ENCODE measurements at regions not wholly inside any gene's neighbourhood (a gene's known extent, or its start where the extent isn't known, plus 50 kb on each side); places are given as distances from the start of the nearest gene placed in this dataset.

GRCh38 chr3:18657858-18658820 is 233.0 kb upstream of the SATB1 start:
- Histone ChIP-seq H3K27me3 (ENCODE audit: insufficient read depth, low read depth, severe bottlenecking) (no peaks in the 10 kb centered on the region), H3K36me3 (no peaks in the 10 kb centered on the region), H3K9me3 (ENCODE audit: severe bottlenecking) (no peaks in the 10 kb centered on the region), H3K27ac (no peak overlapping the region), H3K4me3 (ENCODE audit: low read depth, low read length) (no peak overlapping the region)
- TF ChIP-seq CTCF (IDR thresholded peaks at IDR 0.05; ENCODE audit: low read depth, low read length), result no peak
- peak; percentile 9 for DNase-seq

GRCh38 chr3:18656866-18657265 is 231.7 kb upstream of the SATB1 start:
- Histone ChIP-seq H3K27me3 (ENCODE audit: insufficient read depth, low read depth, severe bottlenecking) (no peaks in the 10 kb centered on the region), H3K9me3 (ENCODE audit: severe bottlenecking) (no peaks in the 10 kb centered on the region), H3K36me3 (no peaks in the 10 kb centered on the region), H3K27ac (no peak overlapping the region), H3K4me3 (ENCODE audit: low read depth, low read length) (no peak overlapping the region)
- no peak for DNase-seq
- no peak for TF ChIP-seq CTCF (IDR thresholded peaks at IDR 0.05; ENCODE audit: low read depth, low read length)

- H3K27ac ChIP-seq, result no peak overlapping the region
- no peaks in the 10 kb centered on the region for H3K36me3 ChIP-seq
- no peaks in the 10 kb centered on the region for H3K9me3 ChIP-seq (ENCODE audit: severe bottlenecking)
- TF ChIP-seq CTCF (IDR thresholded peaks at IDR 0.05; ENCODE audit: low read depth, low read length), result no peak
- no peaks in the 10 kb centered on the region for H3K27me3 ChIP-seq (ENCODE audit: insufficient read depth, low read depth, severe bottlenecking)
- DNase-seq, result no peak
- no peak overlapping the region for H3K4me3 ChIP-seq (ENCODE audit: low read depth, low read length)
Measured at GRCh38 chr3:18656410-18656809, 231.3 kb upstream of the SATB1 start.

- no peaks in the 10 kb centered on the region for H3K36me3 ChIP-seq
- no peaks in the 10 kb centered on the region for H3K27me3 ChIP-seq (ENCODE audit: insufficient read depth, low read depth, severe bottlenecking)
- no peak overlapping the region for H3K27ac ChIP-seq
- no peak for DNase-seq
- TF ChIP-seq CTCF (IDR thresholded peaks at IDR 0.05; ENCODE audit: low read depth, low read length), result no peak
- H3K4me3 ChIP-seq (ENCODE audit: low read depth, low read length), result no peak overlapping the region
- no peaks in the 10 kb centered on the region for H3K9me3 ChIP-seq (ENCODE audit: severe bottlenecking)
Measured at GRCh38 chr3:18655827-18656226, 230.7 kb upstream of the SATB1 start.

- H3K4me3 ChIP-seq (ENCODE audit: low read depth, low read length), result no peak overlapping the region
- H3K9me3 ChIP-seq (ENCODE audit: severe bottlenecking), result no peaks in the 10 kb centered on the region
- no peaks in the 10 kb centered on the region for H3K36me3 ChIP-seq
- H3K27ac ChIP-seq, result no peak overlapping the region
- TF ChIP-seq CTCF (IDR thresholded peaks at IDR 0.05; ENCODE audit: low read depth, low read length), result no peak
- H3K27me3 ChIP-seq (ENCODE audit: insufficient read depth, low read depth, severe bottlenecking), result no peaks in the 10 kb centered on the region
- DNase-seq, result no peak
Measured at GRCh38 chr3:18652781-18653180, 227.6 kb upstream of the SATB1 start.

All from WERI-Rb-1 (cell line).